Mesendoderm (in vitro differentiated cells): ENCODE measurements at regions not wholly inside any gene's neighbourhood (a gene's known extent, or its start where the extent isn't known, plus 50 kb on each side); places are given as distances from the start of the nearest gene placed in this dataset.

Experiments
- DNase-seq: peaks from one replicate; pipeline ENCODE4 v3.0.0; 2013
- H2AK5ac ChIP-seq: 2 replicates; pipeline ENCODE4 v1.6.1; 2013; ENCODE audit warnings: low read length, inconsistent platforms
- H2BK120ac ChIP-seq: 2 replicates; pipeline ENCODE4 v1.6.1; 2013; ENCODE audit warnings: low read depth, mild to moderate bottlenecking, low read length, moderate library complexity, mixed read lengths
- H2BK15ac ChIP-seq: replicated peaks from 2 replicates; pipeline ENCODE4 v1.6.1; 2013; ENCODE audit warnings: low read depth, mild to moderate bottlenecking, moderate library complexity
- H2BK5ac ChIP-seq: 2 replicates; pipeline ENCODE4 v1.6.1; 2013; ENCODE audit warnings: low read length, inconsistent platforms
- H3K18ac ChIP-seq: 2 replicates; pipeline ENCODE4 v1.6.1; 2013; ENCODE audit warnings: mild to moderate bottlenecking, low read length, mixed read lengths
- H3K23ac ChIP-seq: one replicate; pipeline ENCODE4 v1.6.1; 2013; ENCODE audit warnings: low read length
- H3K27ac ChIP-seq: 2 replicates; pipeline ENCODE4 v1.5.1; 2013; ENCODE audit warnings: low read depth, mild to moderate bottlenecking, inconsistent platforms, low read length, moderate library complexity
- H3K27me3 ChIP-seq: 2 replicates; pipeline ENCODE4 v1.6.1; 2013; ENCODE audit warnings: low read length, control low read depth, mild to moderate bottlenecking, inconsistent platforms; ENCODE audit not compliant: insufficient read depth, poor library complexity
- H3K36me3 ChIP-seq: 2 replicates; pipeline ENCODE4 v1.6.1; 2013; ENCODE audit warnings: low read length, inconsistent platforms; ENCODE audit not compliant: control insufficient read depth, insufficient read depth
- H3K4ac ChIP-seq: one replicate; pipeline ENCODE4 v1.6.1; 2013; ENCODE audit warnings: low read depth, mild to moderate bottlenecking, low read length, moderate library complexity
- H3K4me1 ChIP-seq: 2 replicates; pipeline ENCODE4 v1.6.1; 2013; ENCODE audit warnings: low read depth, low read length, inconsistent platforms; ENCODE audit not compliant: control insufficient read depth
- H3K4me2 ChIP-seq: 2 replicates; pipeline ENCODE4 v1.6.1; 2013; ENCODE audit warnings: low read length
- H3K4me3 ChIP-seq: 2 replicates; pipeline ENCODE4 v1.5.1; 2013; ENCODE audit warnings: mild to moderate bottlenecking, low read length
- H3K56ac ChIP-seq: one replicate; pipeline ENCODE4 v1.6.1; 2013; ENCODE audit warnings: low read length
- H3K79me1 ChIP-seq: 2 replicates; pipeline ENCODE4 v1.6.1; 2013; ENCODE audit warnings: low read length, inconsistent platforms
- H3K79me2 ChIP-seq: 2 replicates; pipeline ENCODE4 v1.6.1; 2013; ENCODE audit warnings: mild to moderate bottlenecking, low read length; ENCODE audit not compliant: control insufficient read depth, insufficient read depth
- H3K9ac ChIP-seq: 2 replicates; pipeline ENCODE4 v1.6.1; 2013; ENCODE audit warnings: low read length, inconsistent platforms
- H4K5ac ChIP-seq: one replicate; pipeline ENCODE4 v1.6.1; 2013; ENCODE audit warnings: low read length
- H4K8ac ChIP-seq: one replicate; pipeline ENCODE4 v1.6.1; 2013; ENCODE audit warnings: low read depth, mild to moderate bottlenecking, control low read depth, low read length, moderate library complexity
- WGBS: extraction: QIAGEN DNeasy Blood & Tissue Kit; methylation state at CpG from one replicate; pipeline ENCODE4 v1.1.7; 2013; ENCODE audit warnings: low lambda C conversion rate, missing lambda C conversion rate; ENCODE audit not compliant: insufficient coverage; ENCODE audit errors: extremely low coverage; 5-methylcytosine and 5-hydroxymethylcytosine counted together

DNA sequence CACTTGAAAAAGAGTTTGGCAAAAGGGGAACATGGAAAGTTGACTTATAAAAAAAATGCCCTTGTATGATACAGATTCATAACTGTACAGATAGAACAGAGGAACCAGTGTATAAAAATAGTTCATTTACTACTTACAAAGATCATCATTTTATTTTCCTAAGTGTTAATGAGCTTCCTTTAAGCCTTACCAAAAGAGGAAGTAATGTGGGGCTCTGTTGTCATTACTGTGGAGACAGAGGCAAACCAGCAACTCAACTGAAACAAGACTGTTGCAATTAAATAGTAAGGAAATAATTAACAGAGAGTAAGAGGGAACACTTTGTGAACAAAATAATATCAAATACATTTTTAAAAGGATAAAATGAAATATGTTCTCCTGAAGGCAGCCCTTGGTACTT, 526.2 kb upstream of the ADARB2 start:
- Histone ChIP-seq H2BK5ac (no peak overlapping the region), H3K79me2 (no peaks in the 10 kb centered on the region), H2BK15ac (no peak overlapping the region), H3K27me3 (no peaks in the 10 kb centered on the region), H3K18ac (no peak overlapping the region), H3K56ac (no peak overlapping the region), H3K36me3 (no peaks in the 10 kb centered on the region), H2BK120ac (no peak overlapping the region), H3K4me3 (no peak overlapping the region), H3K9ac (no peak overlapping the region), H3K4me2 (no peak overlapping the region), H3K4ac (no peak overlapping the region), H3K23ac (no peak overlapping the region), H3K79me1 (no peaks in the 10 kb centered on the region), H3K4me1 (no peaks in the 10 kb centered on the region), H3K27ac (no peak overlapping the region), H2AK5ac (no peak overlapping the region), H4K5ac (no peak overlapping the region), H4K8ac (no peak overlapping the region)
- DNase-seq, result no peak

DNA sequence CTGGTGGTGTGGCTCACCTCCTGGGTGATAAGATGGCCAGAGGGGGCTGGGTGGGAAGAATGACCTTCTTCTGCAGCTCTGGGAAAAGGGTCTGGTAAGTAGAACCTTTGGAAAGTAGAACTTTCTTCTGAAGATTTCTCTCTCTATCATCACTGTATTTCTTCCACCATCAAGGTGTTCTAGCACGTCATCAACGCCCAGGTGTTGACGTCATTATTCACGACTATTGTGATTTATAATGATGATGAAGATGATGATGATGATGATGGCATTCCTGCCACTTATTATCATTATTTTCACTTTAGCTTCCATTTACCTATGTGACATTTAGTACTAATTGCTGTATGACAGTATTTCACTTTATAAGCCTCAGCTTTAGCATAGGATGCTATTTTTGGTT, 525.6 kb upstream of the ADARB2 start:
- Histone ChIP-seq H3K36me3 (no peaks in the 10 kb centered on the region), H2AK5ac (no peak overlapping the region), H3K23ac (no peak overlapping the region), H3K4me1 (no peaks in the 10 kb centered on the region), H3K27ac (no peak overlapping the region), H2BK15ac (no peak overlapping the region), H2BK5ac (no peak overlapping the region), H4K8ac (no peak overlapping the region), H3K56ac (no peak overlapping the region), H3K4me3 (no peak overlapping the region), H4K5ac (no peak overlapping the region), H2BK120ac (no peak overlapping the region), H3K9ac (no peak overlapping the region), H3K4me2 (no peak overlapping the region), H3K79me1 (no peaks in the 10 kb centered on the region), H3K18ac (no peak overlapping the region), H3K4ac (no peak overlapping the region), H3K79me2 (no peaks in the 10 kb centered on the region), H3K27me3 (no peaks in the 10 kb centered on the region)
- WGBS, result no CpG with 5 or more reads among the region's 4 CpGs
- no peak for DNase-seq

DNA sequence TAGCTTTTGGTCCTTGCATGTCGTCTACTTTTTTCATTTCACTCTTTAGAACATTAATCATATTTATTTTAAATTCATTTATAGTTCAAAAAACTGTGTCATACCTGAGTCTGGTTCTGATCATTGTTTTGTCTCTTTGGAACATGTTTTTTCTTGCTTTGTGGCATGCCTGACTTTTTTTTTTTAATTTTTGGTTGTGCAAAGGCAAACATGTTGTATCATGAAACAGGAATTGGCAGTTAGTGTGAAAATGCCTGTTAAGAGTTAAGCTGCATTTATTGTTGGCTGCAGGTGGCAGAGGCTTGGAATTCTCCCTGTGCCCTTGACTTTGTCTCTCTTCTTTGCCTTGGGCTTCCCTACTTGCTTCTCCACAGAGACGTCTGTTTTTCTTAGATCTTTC, 525.0 kb upstream of the ADARB2 start:
- no peak for DNase-seq
- H2BK120ac ChIP-seq, result no peak overlapping the region
- H3K4me1 ChIP-seq, result no peaks in the 10 kb centered on the region
- H4K8ac ChIP-seq, result no peak overlapping the region
- no peak overlapping the region for H3K4ac ChIP-seq
- H2AK5ac ChIP-seq, result no peak overlapping the region
- H3K9ac ChIP-seq, result no peak overlapping the region
- H2BK15ac ChIP-seq, result no peak overlapping the region
- no peak overlapping the region for H2BK5ac ChIP-seq
- no peaks in the 10 kb centered on the region for H3K79me2 ChIP-seq
- WGBS, result no CpG with 5 or more reads among the region's 2 CpGs
- H3K27ac ChIP-seq, result no peak overlapping the region
- no peaks in the 10 kb centered on the region for H3K79me1 ChIP-seq
- H4K5ac ChIP-seq, result no peak overlapping the region
- H3K4me2 ChIP-seq, result no peak overlapping the region
- H3K4me3 ChIP-seq, result no peak overlapping the region
- no peak overlapping the region for H3K23ac ChIP-seq
- H3K27me3 ChIP-seq, result no peaks in the 10 kb centered on the region
- H3K36me3 ChIP-seq, result no peaks in the 10 kb centered on the region
- H3K56ac ChIP-seq, result no peak overlapping the region
- H3K18ac ChIP-seq, result no peak overlapping the region

DNA sequence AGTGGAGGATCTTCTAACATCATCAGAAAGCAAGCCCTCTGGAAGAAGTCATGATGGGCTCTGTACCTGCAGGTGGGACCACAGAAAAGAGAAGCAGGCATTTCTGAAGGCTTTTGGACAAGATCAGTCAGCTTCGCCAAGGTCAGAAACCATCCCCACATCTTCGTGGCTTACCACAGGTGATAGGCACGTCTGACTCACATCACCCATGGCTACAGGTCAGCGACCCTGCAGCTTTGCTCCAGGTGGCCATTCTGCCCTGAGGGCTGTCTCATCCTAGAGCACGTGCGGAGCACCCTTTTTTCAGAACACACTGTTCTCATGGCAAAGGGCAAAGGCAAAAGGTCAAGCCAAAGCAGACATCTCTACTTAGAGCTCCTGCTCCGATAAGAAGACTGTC, 518.9 kb upstream of the ADARB2 start:
- Histone ChIP-seq H4K5ac (no peak overlapping the region), H3K4me3 (no peak overlapping the region), H3K4me1 (no peaks in the 10 kb centered on the region), H3K27me3 (no peaks in the 10 kb centered on the region), H3K79me1 (no peaks in the 10 kb centered on the region), H2AK5ac (no peak overlapping the region), H3K4ac (no peak overlapping the region), H3K9ac (no peak overlapping the region), H3K4me2 (no peak overlapping the region), H2BK5ac (no peak overlapping the region), H3K79me2 (no peaks in the 10 kb centered on the region), H3K56ac (no peak overlapping the region), H3K23ac (no peak overlapping the region), H3K18ac (no peak overlapping the region), H4K8ac (no peak overlapping the region), H3K36me3 (no peaks in the 10 kb centered on the region), H2BK120ac (no peak overlapping the region), H3K27ac (no peak overlapping the region), H2BK15ac (no peak overlapping the region)
- no peak for DNase-seq
- WGBS, result no CpG with 5 or more reads among the region's 7 CpGs

- H3K27me3 ChIP-seq, result no peaks in the 10 kb centered on the region
- no peak overlapping the region for H4K8ac ChIP-seq
- no peak overlapping the region for H3K18ac ChIP-seq
- no peaks in the 10 kb centered on the region for H3K36me3 ChIP-seq
- no peak overlapping the region for H3K4me3 ChIP-seq
- H3K79me1 ChIP-seq, result no peaks in the 10 kb centered on the region
- no peak overlapping the region for H2BK120ac ChIP-seq
- no peak overlapping the region for H4K5ac ChIP-seq
- no peak overlapping the region for H2BK15ac ChIP-seq
- no peak overlapping the region for H2AK5ac ChIP-seq
- no CpG with 5 or more reads among the region's 6 CpGs for WGBS
- no peak overlapping the region for H3K4ac ChIP-seq
- no peak for DNase-seq
- no peaks in the 10 kb centered on the region for H3K79me2 ChIP-seq
- no peak overlapping the region for H3K4me2 ChIP-seq
- no peak overlapping the region for H3K9ac ChIP-seq
- H3K56ac ChIP-seq, result no peak overlapping the region
- no peak overlapping the region for H3K23ac ChIP-seq
- no peaks in the 10 kb centered on the region for H3K4me1 ChIP-seq
- no peak overlapping the region for H3K27ac ChIP-seq
- no peak overlapping the region for H2BK5ac ChIP-seq
Observed at GRCh38 chr10:2252096-2252495, 514.8 kb upstream of the ADARB2 start.

GRCh38 chr10:2251631-2252030, 514.3 kb upstream of the ADARB2 start:
- no peak overlapping the region for H3K23ac ChIP-seq
- H3K9ac ChIP-seq, result no peak overlapping the region
- H4K8ac ChIP-seq, result no peak overlapping the region
- no peaks in the 10 kb centered on the region for H3K79me2 ChIP-seq
- DNase-seq, result no peak
- no peaks in the 10 kb centered on the region for H3K36me3 ChIP-seq
- H3K4ac ChIP-seq, result no peak overlapping the region
- no peak overlapping the region for H3K27ac ChIP-seq
- H2BK5ac ChIP-seq, result no peak overlapping the region
- H3K79me1 ChIP-seq, result no peaks in the 10 kb centered on the region
- no peak overlapping the region for H4K5ac ChIP-seq
- no peak overlapping the region for H3K4me2 ChIP-seq
- H3K56ac ChIP-seq, result no peak overlapping the region
- no peak overlapping the region for H3K18ac ChIP-seq
- no peaks in the 10 kb centered on the region for H3K27me3 ChIP-seq
- no peaks in the 10 kb centered on the region for H3K4me1 ChIP-seq
- H2AK5ac ChIP-seq, result no peak overlapping the region
- H3K4me3 ChIP-seq, result no peak overlapping the region
- no CpG with 5 or more reads among the region's 8 CpGs for WGBS
- no peak overlapping the region for H2BK15ac ChIP-seq
- no peak overlapping the region for H2BK120ac ChIP-seq
